ENCODE measurements at regions not wholly inside any gene's neighbourhood (a gene's known extent, or its start where the extent isn't known, plus 50 kb on each side); places are given as distances from the start of the nearest gene placed in this dataset.

DNA sequence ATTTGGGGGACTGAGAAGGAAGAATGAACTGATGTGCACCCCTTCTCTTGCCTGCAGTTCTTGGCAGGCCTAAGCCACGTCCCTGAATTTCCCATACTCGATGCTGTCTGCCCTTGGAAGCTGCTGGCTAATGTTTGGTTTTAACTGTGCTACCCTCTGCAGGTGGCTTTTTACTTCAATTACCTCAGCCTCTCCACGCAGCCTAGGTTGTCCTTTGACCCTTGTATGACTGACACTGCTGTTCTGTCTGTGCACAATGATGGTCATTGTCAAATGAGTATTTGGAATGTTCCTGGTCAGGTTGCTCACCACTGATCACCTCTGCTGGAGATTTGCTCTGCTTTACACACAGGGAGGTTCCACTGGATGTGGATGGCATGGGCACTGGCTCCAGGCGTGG is 137.1 kb downstream of the ZNF518B start (continued):
- TF ChIP-seq ZNF646 (CRISPR knock-in tag; IDR thresholded peaks at IDR 0.05) (no peak), ZFP37 (CRISPR knock-in tag; IDR thresholded peaks at IDR 0.05; ENCODE audit: borderline replicate concordance) (no peak), MIXL1 (CRISPR knock-in tag; IDR thresholded peaks at IDR 0.05) (peak; percentile 79; the same call in 1 of the 2 replicates), GATAD2A (CRISPR knock-in tag; IDR thresholded peaks at IDR 0.05) (0 out of 2 replicates have a peak, but pooled peaks have one; percentile 38), ZNF609 (CRISPR knock-in tag; IDR thresholded peaks at IDR 0.05; ENCODE audit: borderline replicate concordance) (no peak), GABPB1 (CRISPR knock-in tag; IDR thresholded peaks at IDR 0.05) (no peak), MZF1 (CRISPR knock-in tag; IDR thresholded peaks at IDR 0.05; ENCODE audit: borderline replicate concordance) (no peak), BRCA1 (CRISPR knock-in tag; IDR thresholded peaks at IDR 0.05) (no peak), ZNF280D (CRISPR knock-in tag; IDR thresholded peaks at IDR 0.05) (no peak), MXI1 (IDR thresholded peaks at IDR 0.05; ENCODE audit: borderline replicate concordance, low read depth, low read length) (no peak), YY1 (IDR thresholded peaks at IDR 0.05; ENCODE audit: insufficient read depth, insufficient replicate concordance, low read depth, low read length) (no peak)
- TF ChIP-seq, protein P1, sequence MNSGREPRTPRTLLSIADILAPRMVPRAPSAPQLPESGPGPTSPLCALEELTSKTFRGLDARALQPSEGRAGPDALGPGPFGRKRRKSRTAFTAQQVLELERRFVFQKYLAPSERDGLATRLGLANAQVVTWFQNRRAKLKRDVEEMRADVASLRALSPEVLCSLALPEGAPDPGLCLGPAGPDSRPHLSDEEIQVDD (CRISPR knock-in tag; IDR thresholded peaks at IDR 0.05; ENCODE audit: borderline replicate concordance) = no peak
- TF ChIP-seq, protein P2, sequence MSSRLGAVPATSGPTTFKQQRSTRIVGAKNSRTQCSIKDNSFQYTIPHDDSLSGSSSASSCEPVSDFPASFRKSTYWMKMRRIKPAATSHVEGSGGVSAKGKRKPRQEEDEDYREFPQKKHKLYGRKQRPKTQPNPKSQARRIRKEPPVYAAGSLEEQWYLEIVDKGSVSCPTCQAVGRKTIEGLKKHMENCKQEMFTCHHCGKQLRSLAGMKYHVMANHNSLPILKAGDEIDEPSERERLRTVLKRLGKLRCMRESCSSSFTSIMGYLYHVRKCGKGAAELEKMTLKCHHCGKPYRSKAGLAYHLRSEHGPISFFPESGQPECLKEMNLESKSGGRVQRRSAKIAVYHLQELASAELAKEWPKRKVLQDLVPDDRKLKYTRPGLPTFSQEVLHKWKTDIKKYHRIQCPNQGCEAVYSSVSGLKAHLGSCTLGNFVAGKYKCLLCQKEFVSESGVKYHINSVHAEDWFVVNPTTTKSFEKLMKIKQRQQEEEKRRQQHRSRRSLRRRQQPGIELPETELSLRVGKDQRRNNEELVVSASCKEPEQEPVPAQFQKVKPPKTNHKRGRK (CRISPR knock-in tag; IDR thresholded peaks at IDR 0.05) = no peak
